Liver (tissue), 3 donors: ENCODE measurements at regions not wholly inside any gene's neighbourhood (a gene's known extent, or its start where the extent isn't known, plus 50 kb on each side); places are given as distances from the start of the nearest gene placed in this dataset.

Source experiments
- ATF3 ChIP-seq: IDR thresholded peaks from 2 replicates; pipeline ENCODE4 v1.6.1; 2016; ENCODE audit warnings: antibody characterized with exemption
- CTCF ChIP-seq: fragments of 150-350 bp; IDR thresholded peaks from 2 replicates; pipeline ENCODE4 v1.5.1; 2017; ENCODE audit warnings: improper control_type of control experiment, low read depth, low read length; ENCODE audit not compliant: missing input control
- EGR1 ChIP-seq, 2 donors: IDR thresholded peaks; 2 replicates each; pipeline ENCODE4 v1.6.1; 2016 to 2018; ENCODE audit warnings: antibody characterized with exemption in 2 of 2, low read depth in 2 of 2
- FOXA1 ChIP-seq: IDR thresholded peaks from 2 replicates; pipeline ENCODE4 v1.6.1; 2016; ENCODE audit warnings: antibody characterized with exemption
- GABPA ChIP-seq, 2 donors: IDR thresholded peaks in 1 of 2; conservative IDR thresholded peaks in 1 of 2; 2 replicates each; pipeline ENCODE4 v1.6.1; 2016; ENCODE audit warnings: antibody characterized with exemption in 2 of 2, mild to moderate bottlenecking in 1 of 2, moderate library complexity in 1 of 2
- HNF4A ChIP-seq, 2 donors: conservative IDR thresholded peaks; 2 replicates each; pipeline ENCODE4 v1.6.1; 2016; ENCODE audit warnings: antibody characterized with exemption in 2 of 2, mild to moderate bottlenecking in 2 of 2
- JUND ChIP-seq, 2 donors: IDR thresholded peaks; 2 replicates each; pipeline ENCODE4 v1.6.1; 2016; ENCODE audit warnings: antibody characterized with exemption in 2 of 2
- MAX ChIP-seq: IDR thresholded peaks from 2 replicates; pipeline ENCODE4 v1.6.1; 2016; ENCODE audit warnings: antibody characterized with exemption
- RAD21 ChIP-seq, 2 donors: IDR thresholded peaks; 2 replicates each; pipeline ENCODE4 v1.6.1; 2016; ENCODE audit warnings: antibody characterized with exemption in 2 of 2, mild to moderate bottlenecking in 2 of 2
- REST ChIP-seq: IDR thresholded peaks from 2 replicates; pipeline ENCODE4 v1.6.1; 2016; ENCODE audit warnings: antibody characterized with exemption, mild to moderate bottlenecking
- RXRA ChIP-seq, 2 donors: IDR thresholded peaks; 2 replicates each; pipeline ENCODE4 v1.6.1; 2017 to 2018; ENCODE audit warnings: antibody characterized with exemption in 2 of 2, mild to moderate bottlenecking in 1 of 2
- TAF1 ChIP-seq: conservative IDR thresholded peaks from 2 replicates; pipeline ENCODE4 v1.6.1; 2016; ENCODE audit warnings: antibody characterized with exemption, mild to moderate bottlenecking
- YY1 ChIP-seq: IDR thresholded peaks from 2 replicates; pipeline ENCODE4 v1.6.1; 2016; ENCODE audit warnings: antibody characterized with exemption, mild to moderate bottlenecking
- donor health status: healthy.
- donor health status: healthy.

GRCh38 chr3:180478695-180479094 lies 123.3 kb upstream of the TTC14 start:
- TF ChIP-seq CTCF (no peak), YY1 (no peak), TAF1 (no peak), MAX (no peak), JUND (IDR thresholded peaks at IDR 0.05) (no peak), HNF4A (conservative IDR thresholded peaks at IDR 0.05) (no peak), REST (no peak), RXRA (IDR thresholded peaks at IDR 0.05) (no peak), ATF3 (no peak), EGR1 (IDR thresholded peaks at IDR 0.05; ENCODE audit: low read depth in 2 of 2) (no peak), GABPA (IDR thresholded peaks at IDR 0.05 in 1 of 2, conservative IDR thresholded peaks at IDR 0.05 in 1 of 2) (no peak), RAD21 (IDR thresholded peaks at IDR 0.05) (no peak), FOXA1 (no peak)
